Fibroblast of lung (primary cell): ENCODE measurements at regions not wholly inside any gene's neighbourhood (a gene's known extent, or its start where the extent isn't known, plus 50 kb on each side); places are given as distances from the start of the nearest gene placed in this dataset.
"Not testable (repeated sequence)": the region's sequence is repeated elsewhere in the genome, so short reads cannot be mapped to it uniquely, and the experiment has no call there.

Experiments
- DNase-seq, 2 donors: peaks; one replicate each; pipeline versions ENCODE4 v3.0.0 to v3.0.0-alpha.2; 2010; ENCODE audit warnings: low read depth in 2 of 2
- H2AFZ ChIP-seq: 2 replicates; pipeline ENCODE4 v1.5.1; 2012; ENCODE audit warnings: low read length, control low read depth, inconsistent platforms
- H3K27ac ChIP-seq: 2 replicates; pipeline ENCODE4 v1.5.1; 2011; ENCODE audit warnings: low read length, control low read depth; ENCODE audit not compliant: insufficient read depth
- H3K27me3 ChIP-seq: 2 replicates; pipeline ENCODE4 v1.5.1; 2011; ENCODE audit warnings: mild to moderate bottlenecking, low read length; ENCODE audit not compliant: control insufficient read depth, insufficient read depth
- H3K36me3 ChIP-seq: 2 replicates; pipeline ENCODE4 v1.5.1; 2011; ENCODE audit warnings: low read length; ENCODE audit not compliant: control insufficient read depth, insufficient read depth
- H3K4me1 ChIP-seq: 2 replicates; pipeline ENCODE4 v1.5.1; 2011; ENCODE audit warnings: low read length; ENCODE audit not compliant: control insufficient read depth, insufficient read depth; ENCODE audit errors: extremely low read depth
- H3K4me2 ChIP-seq: 2 replicates; pipeline ENCODE4 v1.5.1; 2011; ENCODE audit warnings: low read length, control low read depth; ENCODE audit not compliant: insufficient read depth; ENCODE audit errors: extremely low read depth
- H3K4me3 ChIP-seq, 4 experiments: fragments of 200-600 bp in 1 of 4; sonication (generic) in 1 of 4; replicated peaks in 1 of 4; 2 replicates each; pipeline ENCODE4 v1.5.1; 2011 to 2016; ENCODE audit warnings: low read length in 4 of 4, low read depth in 3 of 4, mild to moderate bottlenecking in 3 of 4, control low read depth in 2 of 4, inconsistent platforms in 1 of 4, mixed read lengths in 1 of 4; ENCODE audit not compliant: insufficient read depth in 1 of 4; ENCODE audit errors: control extremely low read depth in 1 of 4
- H3K79me2 ChIP-seq: 2 replicates; pipeline ENCODE4 v1.5.1; 2012; ENCODE audit warnings: mild to moderate bottlenecking, low read length, inconsistent platforms; ENCODE audit not compliant: control insufficient read depth, insufficient read depth
- H3K9ac ChIP-seq: 2 replicates; pipeline ENCODE4 v1.5.1; 2011; ENCODE audit warnings: mild to moderate bottlenecking, low read length, control low read depth; ENCODE audit not compliant: insufficient read depth
- H3K9me3 ChIP-seq: 2 replicates; pipeline ENCODE4 v1.5.1; 2012; ENCODE audit warnings: low read depth, low read length; ENCODE audit not compliant: control insufficient read depth, insufficient read depth
- H4K20me1 ChIP-seq: 2 replicates; pipeline ENCODE4 v1.5.1; 2011; ENCODE audit warnings: low read length; ENCODE audit not compliant: control insufficient read depth, insufficient read depth; ENCODE audit errors: extremely low read depth
- CTCF ChIP-seq, 2 donors: IDR thresholded peaks in 1 of 2; conservative IDR thresholded peaks in 1 of 2; 1 replicate in 1 of 2; 2 replicates in 1 of 2; pipeline ENCODE4 v1.5.1; 2011 to 2012; ENCODE audit warnings: low read length in 2 of 2, control low read depth in 1 of 2, inconsistent platforms in 1 of 2, low read depth in 1 of 2, mild to moderate bottlenecking in 1 of 2
- EZH2 ChIP-seq: IDR thresholded peaks from 2 replicates; pipeline ENCODE4 v1.5.1; 2012; ENCODE audit warnings: low read length, control low read depth, mild to moderate bottlenecking; ENCODE audit errors: missing control alignments

GRCh38 chr20:29319725-29320124 lies 1937.7 kb upstream of the DEFB115 start:
- no peak for DNase-seq
- H3K9me3 ChIP-seq: no peaks in the 10 kb centered on the region
- H2AFZ ChIP-seq: no peak overlapping the region
- H3K4me1 ChIP-seq: no peaks in the 10 kb centered on the region
- TF ChIP-seq EZH2 (no peak), CTCF (conservative IDR thresholded peaks at IDR 0.05 in 1 of 2, IDR thresholded peaks at IDR 0.05 in 1 of 2; ENCODE audit: low read depth in 1 of 2, low read length in 2 of 2) (no peak)
- no peaks in the 10 kb centered on the region for H3K27me3 ChIP-seq
- no peaks in the 10 kb centered on the region for H3K79me2 ChIP-seq
- H3K9ac ChIP-seq: no peak overlapping the region
- no peak overlapping the region for H3K27ac ChIP-seq
- H3K4me2 ChIP-seq: no peak overlapping the region
- no peaks in the 10 kb centered on the region for H4K20me1 ChIP-seq
- no peak overlapping the region for H3K4me3 ChIP-seq
- H3K36me3 ChIP-seq: no peaks in the 10 kb centered on the region

- not testable (repeated sequence) for H3K27ac ChIP-seq, H4K20me1 ChIP-seq, H3K9ac ChIP-seq, H3K79me2 ChIP-seq, H3K36me3 ChIP-seq, H2AFZ ChIP-seq, H3K4me2 ChIP-seq, H3K27me3 ChIP-seq, H3K9me3 ChIP-seq, DNase-seq, H3K4me1 ChIP-seq, H3K4me3 ChIP-seq
Measured at GRCh38 chr20:29320216-29320949, 1937.1 kb upstream of the DEFB115 start.

GRCh38 chr20:29323631-29324515 lies 1933.6 kb upstream of the DEFB115 start:
- H4K20me1 ChIP-seq, H3K27ac ChIP-seq, H3K79me2 ChIP-seq, DNase-seq, H3K4me1 ChIP-seq, H3K27me3 ChIP-seq, H2AFZ ChIP-seq, H3K9me3 ChIP-seq, H3K4me2 ChIP-seq, H3K9ac ChIP-seq, H3K36me3 ChIP-seq, H3K4me3 ChIP-seq: not testable (repeated sequence)

GRCh38 chr20:29324516-29325303 lies 1932.8 kb upstream of the DEFB115 start:
- H2AFZ ChIP-seq, H3K4me2 ChIP-seq, H3K9me3 ChIP-seq: not testable (repeated sequence)

More at GRCh38 chr20:29324516-29325303, 1932.8 kb upstream of the DEFB115 start:
- not testable (repeated sequence) for H3K4me1 ChIP-seq, DNase-seq, H3K4me3 ChIP-seq, H3K9ac ChIP-seq, H3K36me3 ChIP-seq, H4K20me1 ChIP-seq, H3K27ac ChIP-seq, H3K27me3 ChIP-seq, H3K79me2 ChIP-seq
